Stimulated activated CD8-positive, alpha-beta memory T cell treated with anti-CD3 and anti-CD28 coated beads, Interleukin-4, amount 100 ng/mL, for 1 hour (primary cell): ENCODE measurements at regions not wholly inside any gene's neighbourhood (a gene's known extent, or its start where the extent isn't known, plus 50 kb on each side); places are given as distances from the start of the nearest gene placed in this dataset.
A peak's percentile ranks its signal among the peaks of the same experiment; 100 is the strongest.

ENCODE experiments used
- DNase-seq, 2 donors: peaks; one replicate each; pipeline ENCODE4 v3.0.0-alpha.2; 2020; ENCODE audit warnings: low read depth in 2 of 2, low spot score in 1 of 2

DNA sequence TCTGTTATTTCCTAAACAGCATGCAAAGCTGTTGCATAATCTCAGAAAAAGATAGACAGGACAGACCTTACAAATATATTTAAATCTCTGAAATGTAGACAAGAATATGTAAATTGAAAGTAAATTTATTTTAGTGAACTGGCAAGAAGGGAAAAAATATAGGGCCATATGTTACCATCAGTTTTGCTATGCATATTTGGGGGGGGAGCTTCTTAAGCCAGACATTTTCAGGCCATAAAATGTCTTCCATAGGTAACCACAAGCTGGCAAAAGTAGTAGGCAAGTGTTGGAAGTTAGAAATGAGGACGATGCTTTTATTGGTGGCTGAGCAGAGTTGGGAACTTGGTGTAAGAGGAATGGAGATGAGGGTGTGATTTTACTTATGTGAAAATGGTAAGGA is 272.0 kb upstream of the CXXC4 start:
- DNase-seq = no peak

DNA sequence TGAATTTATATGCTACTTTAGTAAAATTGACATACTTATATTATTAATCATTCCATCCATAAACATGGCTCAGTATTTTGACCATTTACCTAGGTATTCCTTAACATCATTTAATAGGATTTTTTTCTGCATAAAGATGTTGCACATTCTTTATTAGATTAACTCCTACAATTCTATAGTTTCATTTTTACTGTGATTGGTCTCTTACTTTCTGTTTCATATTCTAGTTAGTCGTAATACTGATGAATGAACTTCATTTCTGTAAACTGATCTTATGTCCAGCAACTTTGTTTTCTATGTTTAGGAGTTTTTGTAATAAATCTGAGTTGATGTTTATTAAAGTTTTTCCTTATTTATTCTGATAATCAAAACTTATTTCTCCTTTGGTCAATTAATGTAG is 278.2 kb upstream of the CXXC4 start:
- no peak for DNase-seq

DNA sequence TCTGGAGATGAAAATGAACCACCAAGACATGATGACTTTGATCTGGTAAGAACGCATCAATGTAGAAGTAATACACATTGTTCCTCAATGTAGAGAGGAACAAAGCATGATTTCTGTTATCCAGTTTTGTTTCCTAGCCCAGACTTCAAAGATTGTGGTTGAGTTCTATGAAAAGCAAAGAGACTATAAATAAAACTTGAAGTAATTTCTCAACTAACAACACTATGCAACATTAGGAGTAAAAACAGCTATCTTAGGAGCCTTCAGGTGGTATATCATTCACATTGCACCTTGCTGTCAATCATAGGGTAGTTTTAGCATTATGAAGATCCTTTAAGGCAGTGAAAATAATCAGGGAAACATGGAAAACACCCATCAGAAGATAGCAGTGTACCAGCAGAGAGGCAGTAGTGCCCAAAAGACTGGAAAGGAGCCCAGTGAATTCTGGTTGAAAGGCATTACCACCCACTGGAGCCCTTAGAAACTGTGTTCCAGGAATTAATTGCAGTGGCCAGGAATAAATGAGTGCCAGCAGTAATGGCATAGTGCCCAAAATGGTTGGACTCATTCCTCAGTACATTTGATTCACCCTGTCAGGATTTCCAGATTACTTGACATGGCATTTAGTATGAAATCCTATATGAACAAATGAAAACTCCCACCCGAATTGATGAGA is 300.7 kb upstream of the CXXC4 start:
- DNase-seq = no peak

- no peak for DNase-seq
Measured at GRCh38 chr4:104811727-104812126, 317.0 kb upstream of the CXXC4 start.

DNA sequence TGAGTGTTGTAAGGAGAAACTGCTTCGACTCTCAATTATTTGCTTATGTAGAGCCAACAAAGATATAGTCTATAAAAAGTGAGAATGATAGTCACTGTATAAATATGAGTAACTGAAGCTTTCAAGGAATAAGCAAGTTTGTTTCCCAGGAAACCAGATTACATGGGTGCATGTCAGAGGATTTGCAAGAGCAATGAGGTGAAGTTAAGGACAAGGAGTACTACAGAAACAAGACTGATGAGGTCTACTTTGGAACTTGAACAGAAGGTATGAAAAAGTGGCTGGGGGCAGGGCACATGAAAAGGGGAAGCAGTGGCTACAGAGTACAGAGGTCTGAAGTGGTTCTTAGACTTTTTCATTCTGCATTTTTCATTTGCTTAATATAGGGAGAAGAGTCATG is 321.0 kb upstream of the CXXC4 start:
- no peak for DNase-seq

DNA sequence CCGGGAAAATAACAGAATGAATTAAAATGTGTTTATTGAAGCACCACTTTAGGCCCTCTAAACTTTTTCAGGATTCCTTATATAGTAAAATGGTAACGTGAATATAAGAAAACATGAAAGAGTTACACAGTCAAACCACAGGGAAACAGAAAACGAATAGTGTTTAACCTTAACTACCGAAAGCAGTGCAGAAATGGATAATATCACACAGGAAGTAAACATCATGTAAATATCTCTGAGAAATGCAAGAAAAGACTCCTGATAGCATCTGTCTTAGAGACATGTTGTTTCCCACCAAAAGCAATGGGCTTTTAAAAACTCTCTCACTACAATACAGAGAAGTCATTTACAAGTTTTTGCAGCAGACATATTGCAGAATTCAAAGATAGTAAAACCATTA is 323.9 kb upstream of the CXXC4 start:
- DNase-seq = no peak

DNA sequence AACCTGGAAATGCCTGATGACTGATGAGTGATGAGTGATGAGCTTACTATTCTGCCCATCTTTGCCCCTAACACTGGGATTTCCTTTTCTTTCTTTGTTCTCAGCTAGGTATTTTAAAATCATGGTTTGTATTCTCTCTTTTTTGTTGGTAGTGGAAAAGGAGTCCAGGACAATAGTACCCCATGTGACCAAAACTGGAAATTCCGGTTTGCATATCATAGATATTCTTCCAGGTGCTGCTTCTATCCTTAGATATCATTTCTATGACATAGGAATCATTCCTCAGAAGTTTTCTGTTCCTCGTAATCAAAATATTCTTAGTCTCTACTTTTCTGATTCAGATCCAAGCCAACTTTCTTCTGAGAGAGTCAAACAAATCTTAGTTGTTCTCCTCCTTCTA is 320.5 kb upstream of the TET2 start:
- DNase-seq = no peak

DNA sequence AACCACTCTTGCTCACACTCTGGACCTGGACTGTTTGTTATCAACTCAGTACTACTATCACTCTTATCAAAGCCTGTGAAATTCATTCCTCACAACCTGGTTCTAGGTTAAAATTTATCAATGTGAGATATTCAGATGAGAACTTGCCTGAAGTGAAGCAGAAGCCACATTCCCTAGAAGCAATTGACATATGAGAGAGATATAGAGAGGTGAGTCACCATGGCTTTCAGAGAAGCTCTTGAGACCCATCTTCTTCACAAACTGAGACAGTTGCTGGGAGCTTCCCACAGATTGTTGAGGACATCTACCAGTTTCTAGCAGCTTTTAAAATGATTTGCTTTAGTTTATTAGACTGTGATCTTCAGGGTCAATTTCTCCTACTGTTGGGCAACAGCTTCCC is 316.9 kb upstream of the TET2 start:
- no peak for DNase-seq

DNA sequence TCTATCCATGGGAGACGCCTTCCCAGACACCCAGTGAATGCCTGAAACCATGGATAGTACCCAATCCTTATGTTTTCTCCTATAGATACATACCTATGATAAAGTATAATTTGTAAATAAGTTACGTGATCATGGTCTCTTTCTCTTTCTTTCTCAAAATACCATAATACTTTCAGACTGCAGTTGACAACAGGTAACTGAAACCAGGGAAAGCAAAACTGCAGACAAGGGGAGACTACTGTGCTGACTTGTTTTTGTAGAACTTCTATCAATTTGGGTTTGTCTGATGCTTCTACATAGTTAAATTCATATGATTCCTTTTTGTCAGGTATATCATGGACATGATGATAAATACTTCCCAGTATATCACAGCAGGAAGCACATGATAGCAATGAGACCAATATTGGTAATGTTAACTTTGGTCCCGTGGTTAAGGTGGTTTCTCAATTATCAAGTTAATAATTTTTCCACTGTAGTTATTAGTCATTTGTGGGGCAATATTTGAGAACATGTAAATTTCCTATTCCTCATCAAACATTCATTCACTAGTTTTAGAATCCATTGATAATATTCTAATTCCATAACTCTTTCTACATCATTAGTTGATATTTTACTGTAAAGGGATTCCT is 298.0 kb upstream of the TET2 start:
- no peak for DNase-seq

DNA sequence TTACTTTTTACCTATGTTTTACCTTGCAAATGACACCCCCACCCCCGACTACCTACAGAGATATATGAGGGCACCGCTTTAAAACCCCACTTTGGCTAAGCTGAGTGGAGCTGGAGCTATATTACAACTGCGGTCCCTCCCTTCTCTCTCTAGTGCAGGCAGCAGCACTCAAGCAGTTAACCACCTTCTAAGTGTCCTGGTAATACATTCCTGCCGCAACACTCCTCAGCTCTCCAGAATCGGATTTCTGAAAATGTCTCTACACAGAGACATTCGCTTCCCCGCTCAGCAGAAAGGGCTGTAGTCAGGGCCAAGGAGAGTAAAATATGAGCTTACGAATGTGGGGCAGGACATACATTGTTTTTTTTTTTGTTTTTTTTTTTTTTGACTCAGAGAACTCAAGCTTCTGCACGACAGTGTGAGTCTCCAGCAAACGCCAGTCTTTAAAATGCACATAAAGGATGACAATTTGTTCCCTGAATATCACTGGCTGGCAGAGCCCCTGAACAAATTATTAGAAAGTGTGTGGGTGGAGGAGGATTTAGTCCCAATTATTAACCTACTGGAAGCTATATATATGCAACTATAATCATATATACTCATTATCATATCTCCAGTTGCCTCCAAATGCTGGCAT is 287.0 kb upstream of the TET2 start:
- DNase-seq = no peak

DNA sequence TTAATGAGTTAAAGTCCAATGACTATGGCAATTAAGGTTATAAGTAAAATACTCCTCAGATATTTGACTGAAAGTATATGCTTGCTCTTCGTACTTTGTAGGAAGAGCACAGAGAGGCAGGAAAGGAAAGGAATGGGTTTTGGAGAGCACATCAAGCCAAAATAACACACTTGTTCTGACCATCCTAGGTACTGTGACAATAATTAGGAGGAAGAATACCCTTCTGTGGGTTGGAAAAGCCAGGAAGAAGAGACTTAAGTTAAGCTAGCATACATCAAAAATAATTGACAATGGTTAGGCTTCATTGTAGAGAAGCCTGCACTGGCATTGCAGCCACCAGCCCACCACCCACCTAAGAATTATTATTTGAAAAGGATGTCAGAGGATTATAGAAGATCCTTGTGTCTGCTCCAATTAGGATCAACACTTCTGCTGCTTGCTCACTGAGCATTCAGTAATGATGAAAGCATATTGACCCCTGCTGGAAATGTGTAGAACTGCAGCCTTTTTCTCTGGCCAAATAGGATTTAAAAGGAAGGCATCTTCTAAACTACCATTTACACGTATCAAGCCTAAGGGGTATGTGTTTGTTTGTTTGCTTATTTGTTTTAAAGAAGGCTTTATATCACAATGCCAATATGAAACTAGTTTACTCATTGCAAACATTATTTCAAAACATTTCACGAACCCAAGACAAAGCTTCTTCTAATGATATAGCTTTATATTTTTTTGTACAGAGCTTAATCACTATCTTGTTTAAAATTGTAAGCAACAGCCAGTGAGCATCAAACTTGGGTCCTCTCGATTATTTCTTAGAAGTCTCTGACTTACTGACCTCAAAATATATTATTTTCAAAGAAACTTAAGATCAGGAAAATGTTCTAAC is 286.2 kb upstream of the TET2 start:
- peak in 1 of 2 donors; percentile 3 for DNase-seq

DNA sequence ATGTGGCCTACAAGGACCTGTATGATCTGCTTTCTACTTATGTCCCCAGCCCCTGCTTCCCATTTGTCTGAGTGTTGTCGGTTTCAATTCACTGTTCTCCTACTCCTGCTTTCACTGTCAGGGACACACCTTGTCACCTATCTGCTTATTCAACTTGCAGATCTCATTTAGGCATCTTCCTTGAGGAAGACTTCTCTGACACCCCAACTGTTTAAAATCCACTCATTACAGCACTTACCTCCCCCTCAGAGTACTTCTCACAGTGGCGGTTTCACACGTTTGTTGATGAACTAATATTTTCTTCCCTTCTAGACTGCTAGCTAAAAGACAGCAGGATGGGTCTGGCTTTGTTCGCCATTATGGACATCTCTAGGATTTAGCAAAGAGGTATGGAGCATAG is 279.9 kb upstream of the TET2 start:
- no peak for DNase-seq

GRCh38 chr4:104868533-104868932 is 278.1 kb upstream of the TET2 start:
- no peak for DNase-seq

DNA sequence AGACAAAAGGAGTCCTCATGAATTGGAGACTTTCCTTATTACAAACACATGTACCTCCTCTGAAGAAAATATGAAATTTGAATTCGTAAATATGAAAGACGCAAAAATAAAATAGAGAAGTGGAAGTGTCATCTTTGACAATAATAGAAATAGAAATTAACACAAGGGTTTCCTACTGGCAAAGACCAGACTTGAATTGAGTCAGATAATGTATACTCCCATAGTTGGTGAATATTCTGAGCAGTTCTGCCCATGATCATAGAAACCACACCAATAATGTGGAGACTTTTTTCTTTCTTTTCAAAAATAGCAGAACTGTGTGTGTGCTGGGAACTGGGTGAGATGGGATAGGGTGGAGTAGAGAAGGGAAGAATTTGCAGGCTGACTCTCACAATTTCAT is 277.7 kb upstream of the TET2 start:
- DNase-seq = no peak

DNA sequence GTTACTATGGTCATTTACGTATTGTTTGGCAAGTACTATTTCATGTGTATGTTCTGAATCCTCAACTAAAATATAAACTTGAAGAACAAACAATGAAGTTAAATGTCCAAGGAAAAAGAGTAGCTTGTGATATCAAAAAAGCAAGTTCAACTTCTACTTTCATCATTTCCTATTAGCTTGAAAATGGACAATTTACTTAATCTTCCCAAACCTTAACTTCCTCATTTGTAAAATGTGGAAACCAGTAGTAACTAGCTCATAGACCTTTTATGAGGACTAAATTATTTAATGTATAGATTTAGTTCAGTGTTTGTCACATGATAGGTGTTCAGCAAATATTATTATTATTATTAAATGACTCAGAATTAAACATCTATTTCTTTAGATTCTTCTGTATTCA is 276.8 kb upstream of the TET2 start:
- no peak for DNase-seq

DNA sequence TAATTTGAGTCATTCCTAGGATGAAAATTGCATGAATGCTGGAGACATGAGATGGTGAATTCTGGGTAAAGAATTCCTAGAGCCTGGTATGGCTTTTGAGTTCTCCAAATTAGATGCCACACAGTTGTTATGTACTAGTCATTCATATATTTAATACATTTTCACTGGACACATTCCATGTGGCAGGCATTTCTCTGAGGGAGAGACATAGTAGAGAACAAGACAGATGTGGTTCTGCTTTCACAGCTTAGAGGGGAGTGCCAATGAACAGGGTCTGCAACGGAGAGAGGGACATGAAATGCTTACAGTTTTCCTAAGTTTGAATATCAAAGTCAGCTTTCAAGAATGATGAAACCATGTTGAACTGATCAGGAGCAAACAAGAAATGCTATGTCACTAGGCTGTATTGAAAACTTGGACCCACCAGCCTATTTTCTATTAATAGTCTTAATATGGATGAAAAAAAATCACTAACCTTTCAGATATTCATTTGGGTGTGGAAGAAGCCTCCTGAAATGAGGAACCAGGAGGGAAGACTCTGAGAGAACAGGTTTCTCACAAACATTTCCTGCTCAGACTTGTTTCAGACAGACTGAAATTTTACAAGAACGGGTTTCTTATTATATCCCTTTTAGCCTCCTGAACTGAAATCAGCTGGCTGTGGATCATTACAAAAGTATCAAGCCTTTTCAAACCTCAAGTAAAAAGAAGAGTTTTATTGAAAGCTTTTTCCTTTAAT is 276.0 kb upstream of the TET2 start:
- no peak for DNase-seq

- DNase-seq = no peak
Measured at GRCh38 chr4:104878936-104879335, 267.7 kb upstream of the TET2 start.

- DNase-seq = no peak
Measured at GRCh38 chr4:104879367-104879766, 267.3 kb upstream of the TET2 start.

DNA sequence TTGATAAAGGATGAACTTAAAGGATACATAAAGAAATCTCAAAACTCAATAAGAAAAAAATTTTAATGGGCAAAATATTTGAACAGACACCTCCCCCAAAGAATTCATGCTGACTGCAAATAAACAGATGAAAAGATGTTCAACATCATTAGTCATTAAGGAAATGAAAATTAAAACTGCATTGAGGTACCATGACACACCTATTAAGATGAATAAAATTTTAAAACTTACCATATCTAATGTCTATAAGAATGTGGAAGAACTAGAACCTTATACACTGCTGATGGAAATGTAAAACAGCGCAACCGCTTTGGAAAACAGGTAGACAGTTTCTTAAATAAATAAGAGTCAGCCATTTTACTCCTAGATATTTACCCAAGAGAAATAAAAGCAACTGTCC is 266.8 kb upstream of the TET2 start:
- no peak for DNase-seq

DNA sequence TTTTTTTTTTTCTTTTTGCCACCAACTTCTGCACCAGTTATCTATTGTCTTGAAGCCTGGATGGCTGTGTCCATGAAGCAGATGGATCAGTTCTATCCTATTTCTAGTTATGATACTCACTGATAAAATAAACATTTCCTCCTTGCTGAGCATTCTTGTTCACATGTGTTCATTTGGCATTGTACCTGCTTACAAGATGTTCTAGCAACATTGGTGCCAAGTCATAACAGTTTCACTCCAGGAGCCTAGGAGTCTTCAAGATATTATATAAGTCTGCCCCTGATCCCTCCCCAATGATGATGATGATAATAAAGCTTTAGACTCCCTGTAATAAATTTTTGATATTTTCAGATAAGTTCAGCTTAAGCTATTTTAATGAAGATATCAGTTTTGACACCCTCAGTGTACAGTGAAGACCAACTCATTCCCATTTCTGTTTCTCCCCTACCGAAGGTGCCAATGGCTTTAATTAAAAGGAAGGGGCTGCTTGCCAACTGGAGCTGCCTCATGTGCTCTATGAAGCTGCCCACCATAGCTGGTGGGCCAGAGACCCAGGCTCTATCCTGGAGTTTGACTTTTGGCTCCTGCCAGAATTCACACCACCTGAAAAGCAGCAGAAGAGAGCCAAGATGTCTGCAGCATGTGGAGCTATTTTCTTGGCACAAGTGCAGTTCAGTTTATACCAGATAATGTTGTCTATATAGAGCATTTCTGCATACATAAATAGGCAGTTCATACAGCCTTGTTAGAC is 265.4 kb upstream of the TET2 start:
- no peak for DNase-seq
